Tibial nerve (tissue), 3 donors: ENCODE measurements at regions not wholly inside any gene's neighbourhood (a gene's known extent, or its start where the extent isn't known, plus 50 kb on each side); places are given as distances from the start of the nearest gene placed in this dataset.

Experiments
- CTCF ChIP-seq, 5 experiments: fragments of 200-600 bp in 3 of 5; fragments of 450-650 bp in 2 of 5; sonication (generic) in 3 of 5; IDR thresholded peaks; one replicate each; pipeline ENCODE4 v1.5.1; 2016 to 2019; ENCODE audit warnings: antibody characterized with exemption in 5 of 5, mild to moderate bottlenecking in 3 of 5, moderate library complexity in 2 of 5
- POLR2A ChIP-seq, 2 donors: fragments of 450-650 bp; IDR thresholded peaks; one replicate each; pipeline ENCODE4 v1.6.1; 2017; ENCODE audit warnings: antibody characterized with exemption in 2 of 2, mild to moderate bottlenecking in 2 of 2, moderate library complexity in 2 of 2

GRCh38 chr6:55052846-55053245 lies 121.5 kb upstream of the HCRTR2 start:
- TF ChIP-seq CTCF (IDR thresholded peaks at IDR 0.05) (no peak), POLR2A (IDR thresholded peaks at IDR 0.05) (no peak)
